GM12873 (cell line): ENCODE measurements at regions not wholly inside any gene's neighbourhood (a gene's known extent, or its start where the extent isn't known, plus 50 kb on each side); places are given as distances from the start of the nearest gene placed in this dataset.

Experiments
- CTCF ChIP-seq: IDR thresholded peaks from 2 replicates; pipeline ENCODE4 v1.5.1; 2012; ENCODE audit warnings: low read depth, mild to moderate bottlenecking, moderate library complexity, low read length, control low read depth; ENCODE audit not compliant: insufficient read depth; ENCODE audit errors: missing control alignments

DNA sequence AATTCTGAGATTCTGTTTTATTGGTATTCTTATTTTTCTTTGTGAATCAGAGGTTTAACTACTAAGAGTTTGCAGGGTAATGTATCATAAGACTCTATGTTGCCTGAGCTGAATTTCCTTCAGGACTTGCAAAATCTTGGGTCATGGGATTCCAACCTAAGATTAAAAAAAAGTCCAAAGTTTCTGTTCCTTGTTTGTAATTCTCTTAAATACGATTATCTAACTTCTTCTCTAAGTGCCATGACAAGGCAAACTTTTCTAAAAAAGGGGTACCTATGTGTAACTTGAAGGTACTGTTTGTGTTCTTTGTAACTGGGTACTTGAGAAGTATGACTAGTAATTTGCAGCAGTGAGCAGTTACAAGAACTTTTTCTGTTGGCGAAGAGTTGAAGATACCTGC lies 181.3 kb upstream of the ZEB2 start:
- TF ChIP-seq CTCF = no peak

GRCh38 chr2:144698156-144698555 lies 178.2 kb upstream of the ZEB2 start:
- no peak for TF ChIP-seq CTCF

DNA sequence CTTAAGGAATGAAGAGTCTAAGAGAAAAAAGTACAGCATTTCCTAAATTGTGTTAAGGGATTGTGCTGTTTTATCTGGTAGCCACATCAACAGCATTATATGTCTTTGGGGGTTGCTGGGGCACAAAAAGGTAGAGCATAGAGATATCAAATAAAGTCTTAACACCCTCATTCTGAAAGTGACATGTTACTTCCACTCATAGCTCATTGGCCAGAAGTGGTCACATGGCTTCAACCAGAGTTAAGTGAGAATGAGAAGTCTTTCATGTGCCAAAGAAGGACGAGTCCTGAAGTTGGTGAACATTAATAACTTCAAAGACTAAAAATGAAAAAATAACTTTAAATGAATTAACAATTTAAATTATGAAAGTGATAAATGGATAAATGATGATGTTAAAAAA lies 175.7 kb upstream of the ZEB2 start:
- TF ChIP-seq CTCF = no peak

DNA sequence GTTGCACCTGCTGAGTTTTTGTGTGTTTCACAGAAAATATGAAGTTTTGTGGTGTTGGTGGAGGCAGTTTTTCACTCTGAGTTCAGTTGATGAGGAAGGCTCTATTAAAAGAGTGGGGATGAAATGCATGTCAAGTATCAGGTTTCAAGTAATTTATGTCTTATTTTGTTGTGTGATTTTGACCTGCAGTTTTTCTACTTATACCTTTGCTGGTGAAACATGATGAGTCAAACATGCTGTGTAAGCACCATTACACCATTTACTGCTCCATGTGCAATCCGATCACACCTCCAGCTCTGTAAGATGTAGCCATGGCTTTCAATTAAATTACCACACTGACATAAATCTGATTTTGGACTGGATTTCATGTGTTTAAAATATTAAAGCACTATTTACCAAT lies 174.5 kb upstream of the ZEB2 start:
- TF ChIP-seq CTCF = no peak

- no peak for TF ChIP-seq CTCF
These were observed 173.3 kb upstream of the ZEB2 start for GRCh38 chr2:144693179-144693578.

GRCh38 chr2:144692661-144693060 lies 172.7 kb upstream of the ZEB2 start:
- TF ChIP-seq CTCF = no peak

GRCh38 chr2:144690771-144691170 lies 170.9 kb upstream of the ZEB2 start:
- TF ChIP-seq CTCF = no peak
